Endodermal cell (in vitro differentiated cells): ENCODE measurements at regions not wholly inside any gene's neighbourhood (a gene's known extent, or its start where the extent isn't known, plus 50 kb on each side); places are given as distances from the start of the nearest gene placed in this dataset.

Source experiments
- DNase-seq: peaks from one replicate; pipeline ENCODE4 v3.0.0-alpha.2; 2017
- H3K27ac ChIP-seq: 2 replicates; pipeline ENCODE4 v1.5.1; 2013; ENCODE audit warnings: mild to moderate bottlenecking, low read depth, low read length, moderate library complexity
- H3K27me3 ChIP-seq: 2 replicates; pipeline ENCODE4 v1.6.1; 2013; ENCODE audit warnings: mild to moderate bottlenecking, low read length, moderate library complexity; ENCODE audit not compliant: insufficient read depth, control insufficient read depth, poor library complexity, severe bottlenecking
- H3K36me3 ChIP-seq: 2 replicates; pipeline ENCODE4 v1.7.0; 2013; ENCODE audit warnings: mild to moderate bottlenecking, low read length, moderate library complexity; ENCODE audit not compliant: control insufficient read depth, insufficient read depth
- H3K4me1 ChIP-seq: one replicate; pipeline ENCODE4 v1.7.0; 2013; ENCODE audit warnings: low read length; ENCODE audit not compliant: control insufficient read depth, insufficient read depth
- H3K4me3 ChIP-seq: 2 replicates; pipeline ENCODE4 v1.5.1; 2013; ENCODE audit warnings: mild to moderate bottlenecking, low read length, moderate library complexity
- H3K9ac ChIP-seq: 2 replicates; pipeline ENCODE4 v1.6.1; 2013; ENCODE audit warnings: mild to moderate bottlenecking, low read length, moderate library complexity; ENCODE audit not compliant: poor library complexity, severe bottlenecking; ENCODE audit errors: extremely low read depth
- H3K9me3 ChIP-seq: 2 replicates; pipeline ENCODE4 v1.6.1; 2013; ENCODE audit warnings: mild to moderate bottlenecking, low read length, moderate library complexity; ENCODE audit not compliant: control insufficient read depth
- H3K27ac Mint-ChIP-seq: 2 replicates; pipeline ENCODE4 v1.8.0; 2020; ENCODE audit warnings: mixed read lengths
- H3K27me3 Mint-ChIP-seq: 2 replicates; pipeline ENCODE4 v1.8.0; 2021; ENCODE audit warnings: mild to moderate bottlenecking, mixed read lengths; ENCODE audit not compliant: insufficient read depth
- H3K36me3 Mint-ChIP-seq: 2 replicates; pipeline ENCODE4 v1.8.0; 2020; ENCODE audit warnings: low read depth, mixed read lengths
- H3K4me1 Mint-ChIP-seq: 2 replicates; pipeline ENCODE4 v1.8.0; 2020; ENCODE audit warnings: mixed read lengths
- H3K4me3 Mint-ChIP-seq: 2 replicates; pipeline ENCODE4 v1.8.0; 2020; ENCODE audit warnings: mild to moderate bottlenecking, moderate library complexity, mixed read lengths
- H3K9me3 Mint-ChIP-seq: 2 replicates; pipeline ENCODE4 v1.8.0; 2020; ENCODE audit warnings: mild to moderate bottlenecking, mixed read lengths
- WGBS, 2 experiments: methylation state at CpG; one replicate each; pipeline versions ENCODE4 v1.1.5 to v1.1.7; 2013; ENCODE audit warnings: missing lambda C conversion rate in 2 of 2, mixed read lengths in 1 of 2; ENCODE audit not compliant: insufficient coverage in 1 of 2, insufficient read length in 1 of 2; 5-methylcytosine and 5-hydroxymethylcytosine counted together
- TF ChIP-seq, protein P1 (sequence below): fragments of 200-600 bp; sonication (generic); conservative IDR thresholded peaks from 2 replicates; pipeline ENCODE4 v1.5.0; 2021; ENCODE audit warnings: antibody characterized with exemption, mild to moderate bottlenecking

- Mint-ChIP-seq H3K4me1 (peaks cover 7% of the 10 kb centered on the region), H3K27me3 (no peaks in the 10 kb centered on the region), H3K36me3 (no peaks in the 10 kb centered on the region), H3K4me3 (no peak overlapping the region), H3K9me3 (no peaks in the 10 kb centered on the region), H3K27ac (no peak overlapping the region)
- Histone ChIP-seq H3K9me3 (no peaks in the 10 kb centered on the region), H3K27me3 (no peaks in the 10 kb centered on the region), H3K4me3 (no peak overlapping the region), H3K4me1 (no peaks in the 10 kb centered on the region), H3K27ac (no peak overlapping the region), H3K36me3 (no peaks in the 10 kb centered on the region), H3K9ac (no peak overlapping the region)
- DNase-seq: no peak
- TF ChIP-seq, protein P1, sequence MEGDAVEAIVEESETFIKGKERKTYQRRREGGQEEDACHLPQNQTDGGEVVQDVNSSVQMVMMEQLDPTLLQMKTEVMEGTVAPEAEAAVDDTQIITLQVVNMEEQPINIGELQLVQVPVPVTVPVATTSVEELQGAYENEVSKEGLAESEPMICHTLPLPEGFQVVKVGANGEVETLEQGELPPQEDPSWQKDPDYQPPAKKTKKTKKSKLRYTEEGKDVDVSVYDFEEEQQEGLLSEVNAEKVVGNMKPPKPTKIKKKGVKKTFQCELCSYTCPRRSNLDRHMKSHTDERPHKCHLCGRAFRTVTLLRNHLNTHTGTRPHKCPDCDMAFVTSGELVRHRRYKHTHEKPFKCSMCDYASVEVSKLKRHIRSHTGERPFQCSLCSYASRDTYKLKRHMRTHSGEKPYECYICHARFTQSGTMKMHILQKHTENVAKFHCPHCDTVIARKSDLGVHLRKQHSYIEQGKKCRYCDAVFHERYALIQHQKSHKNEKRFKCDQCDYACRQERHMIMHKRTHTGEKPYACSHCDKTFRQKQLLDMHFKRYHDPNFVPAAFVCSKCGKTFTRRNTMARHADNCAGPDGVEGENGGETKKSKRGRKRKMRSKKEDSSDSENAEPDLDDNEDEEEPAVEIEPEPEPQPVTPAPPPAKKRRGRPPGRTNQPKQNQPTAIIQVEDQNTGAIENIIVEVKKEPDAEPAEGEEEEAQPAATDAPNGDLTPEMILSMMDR: no peak
- 88 to 89% methylated on average over 3 to 6 of the region's 6 CpGs for WGBS, 2 experiments
Observed at GRCh38 chr10:25103703-25104102, 71.1 kb upstream of the GPR158 start.

- Histone ChIP-seq H3K4me1 (no peaks in the 10 kb centered on the region), H3K9me3 (no peaks in the 10 kb centered on the region), H3K36me3 (no peaks in the 10 kb centered on the region), H3K4me3 (no peak overlapping the region), H3K27me3 (no peaks in the 10 kb centered on the region), H3K27ac (no peak overlapping the region), H3K9ac (no peak overlapping the region)
- Mint-ChIP-seq H3K36me3 (no peaks in the 10 kb centered on the region), H3K27ac (no peak overlapping the region), H3K9me3 (no peaks in the 10 kb centered on the region), H3K4me3 (no peak overlapping the region), H3K4me1 (peaks cover 7% of the 10 kb centered on the region), H3K27me3 (no peaks in the 10 kb centered on the region)
- WGBS, 2 experiments: 92% methylated on average over 2 to 5 of the region's 5 CpGs
- TF ChIP-seq, protein P1: no peak
- DNase-seq: no peak
Observed at GRCh38 chr10:25104441-25104840, 70.4 kb upstream of the GPR158 start.

DNA sequence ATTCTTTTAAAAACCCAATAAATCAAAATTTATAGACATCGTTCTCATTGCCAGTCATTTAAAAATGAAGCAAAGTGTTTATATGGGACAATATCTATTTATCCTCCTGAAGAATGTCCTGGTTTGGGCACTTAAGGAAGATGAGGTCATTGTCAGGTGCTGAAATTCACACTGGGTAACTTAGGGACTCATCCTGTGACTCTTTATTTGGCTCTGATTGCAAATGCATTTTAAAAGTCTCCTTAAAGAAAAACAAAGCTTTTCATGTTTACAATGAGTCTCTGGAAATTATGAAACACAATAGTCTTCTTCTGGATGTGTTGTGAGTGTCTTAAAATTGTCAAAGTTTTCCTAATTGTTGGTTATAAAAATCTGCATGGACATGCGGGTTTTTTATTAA lies 69.5 kb upstream of the GPR158 start:
- Histone ChIP-seq H3K27ac (no peak overlapping the region), H3K4me3 (no peak overlapping the region), H3K36me3 (no peaks in the 10 kb centered on the region), H3K9ac (no peak overlapping the region), H3K27me3 (no peaks in the 10 kb centered on the region), H3K4me1 (no peaks in the 10 kb centered on the region), H3K9me3 (no peaks in the 10 kb centered on the region)
- Mint-ChIP-seq H3K27ac (no peak overlapping the region), H3K4me3 (no peak overlapping the region), H3K4me1 (peaks cover 7% of the 10 kb centered on the region), H3K9me3 (no peaks in the 10 kb centered on the region), H3K36me3 (no peaks in the 10 kb centered on the region), H3K27me3 (no peaks in the 10 kb centered on the region)
- DNase-seq: no peak
- TF ChIP-seq, protein P1: no peak
- WGBS, 2 experiments: 100% methylated on average over 1 of the region's 2 CpGs; no CpG with 5 or more reads in 1 of the 2 experiments
